HepG2 (cell line): ENCODE measurements at regions not wholly inside any gene's neighbourhood (a gene's known extent, or its start where the extent isn't known, plus 50 kb on each side); places are given as distances from the start of the nearest gene placed in this dataset.

ENCODE experiments used
- ATAC-seq: fragments of 200-7000 bp; cut with Tn5 transposase; 3 replicates; pipeline ENCODE4 v1.9.1; 2020; ENCODE audit warnings: mild to moderate bottlenecking, moderate library complexity
- BruUV-seq: library from RNA; stranded (reverse); fragments of 400-500 nt; replicated peaks from 2 replicates; lab custom pipeline; 2021; lab: Mats Ljungman, UMichigan
- CTCF ChIA-PET: fragments of 300-600 bp; formaldehyde crosslinking; extraction: SDS; loops from one replicate; lab custom pipeline; 2021; ENCODE audit warnings: low total read pairs, inconsistent platforms, low intra/inter-chr PET ratio; lab: Yijun Ruan, JAX
- POLR2A ChIA-PET: fragments of 350-600 bp; sonication (Branson Sonifier 250); formaldehyde crosslinking; loops from one replicate; lab custom pipeline; 2020; ENCODE audit warnings: antibody characterized with exemption, inconsistent platforms; lab: Yijun Ruan, JAX
- DNase-seq: peaks from one replicate; pipeline ENCODE4 v3.0.0-alpha.2; 2015; ENCODE audit warnings: low spot score
- FAIRE-seq: peaks from 3 replicates; lab custom pipeline; 2011; peaks lifted over from hg19 to GRCh38; lab: Jason Lieb, UNC
- H2AFZ ChIP-seq: one replicate; pipeline ENCODE4 v1.6.1; 2011; ENCODE audit warnings: low read length, inconsistent platforms
- H3K27ac ChIP-seq: fragments of 300-600 bp; 3 replicates; pipeline ENCODE4 v1.8.0; 2011; ENCODE audit warnings: mixed run types, mild to moderate bottlenecking, mixed read lengths, low read length, inconsistent platforms; ENCODE audit not compliant: insufficient read depth; ENCODE audit errors: extremely low read length
- H3K27me3 ChIP-seq, 2 experiments: fragments of 200-600 bp in 1 of 2; 2 replicates in 1 of 2; 3 replicates in 1 of 2; pipeline versions ENCODE4 v1.6.0 to v1.8.0; 2011; ENCODE audit warnings: low read length in 2 of 2, mild to moderate bottlenecking in 2 of 2, moderate library complexity in 2 of 2, inconsistent platforms in 1 of 2; ENCODE audit not compliant: insufficient read depth in 2 of 2, control insufficient read depth in 1 of 2
- H3K36me3 ChIP-seq, 2 experiments: fragments of 200-600 bp in 1 of 2; replicated peaks in 1 of 2; 2 replicates in 1 of 2; 3 replicates in 1 of 2; pipeline versions ENCODE4 v1.5.1 to v1.8.0; 2011; ENCODE audit warnings: low read length in 2 of 2, inconsistent platforms in 1 of 2; ENCODE audit not compliant: insufficient read depth in 2 of 2, control insufficient read depth in 1 of 2
- H3K4me1 ChIP-seq: 2 replicates; pipeline ENCODE4 v1.5.1; 2012; ENCODE audit warnings: low read length, inconsistent platforms; ENCODE audit not compliant: insufficient read depth
- H3K4me2 ChIP-seq: 2 replicates; pipeline ENCODE4 v1.6.0; 2011; ENCODE audit warnings: low read depth, low read length, inconsistent platforms
- H3K4me3 ChIP-seq, 3 experiments: fragments of 200-600 bp in 1 of 3; sonication (generic), shearing (Covaris generic) in 1 of 3; replicated peaks in 1 of 3; 2 replicates each; pipeline ENCODE4 v1.5.1; 2011 to 2016; ENCODE audit warnings: low read length in 3 of 3, inconsistent platforms in 2 of 3, low read depth in 2 of 3, mild to moderate bottlenecking in 2 of 3, control low read depth in 1 of 3, mixed read lengths in 1 of 3; ENCODE audit not compliant: insufficient read depth in 1 of 3
- H3K79me2 ChIP-seq: one replicate; pipeline ENCODE4 v1.6.1; 2011; ENCODE audit warnings: low read length, inconsistent platforms; ENCODE audit not compliant: insufficient read depth
- H3K9ac ChIP-seq: 2 replicates; pipeline ENCODE4 v1.6.0; 2011; ENCODE audit warnings: mild to moderate bottlenecking, low read depth, low read length, inconsistent platforms; ENCODE audit not compliant: insufficient read depth
- H3K9me3 ChIP-seq: 2 replicates; pipeline ENCODE4 v1.5.1; 2012; ENCODE audit warnings: mild to moderate bottlenecking, low read length
- H4K20me1 ChIP-seq: 2 replicates; pipeline ENCODE4 v1.6.0; 2011; ENCODE audit warnings: inconsistent platforms, mild to moderate bottlenecking, low read length, moderate library complexity; ENCODE audit not compliant: insufficient read depth
- TBX2 ChIP-seq: sonication (generic); formaldehyde crosslinking; IDR thresholded peaks from 2 replicates; pipeline ENCODE4 v1.5.0; 2020; ENCODE audit warnings: missing genetic modification reagents, mild to moderate bottlenecking, borderline replicate concordance
- TCF12 ChIP-seq, 2 experiments: fragments of 450-650 bp in 1 of 2; sonication (generic) in 1 of 2; formaldehyde crosslinking in 1 of 2; IDR thresholded peaks; 2 replicates each; pipeline versions ENCODE4 v1.6.1 to v1.8.0; 2017 to 2022; ENCODE audit warnings: antibody characterized with exemption in 1 of 2, mild to moderate bottlenecking in 1 of 2, missing genetic modification reagents in 1 of 2, moderate library complexity in 1 of 2
- ZNF253 ChIP-seq: sonication (generic); formaldehyde crosslinking; IDR thresholded peaks from 2 replicates; pipeline ENCODE4 v1.8.0; 2022; ENCODE audit warnings: mild to moderate bottlenecking, missing genetic modification reagents, borderline replicate concordance
- WGBS: methylation state at CpG from one replicate; pipeline ENCODE4 v1.1.6; 2017; ENCODE audit warnings: low lambda C conversion rate; 5-methylcytosine and 5-hydroxymethylcytosine counted together
- in situ Hi-C: cut with HindIII; loops from 2 replicates; pipeline ENCODE4 v1.10.0; 2017; ENCODE audit warnings: low pct_unique_long_range_greater_than_20kb; ENCODE audit not compliant: extremely low pct_ligation_motif_present
- intact Hi-C: fragments of 100-400 bp; cut with micrococcal nuclease; formaldehyde crosslinking; loops from one replicate; pipeline ENCODE4 v1.10.0; 2022; ENCODE audit not compliant: unreplicated experiment
- TF ChIP-seq, protein P1 (sequence below): sonication (generic); formaldehyde crosslinking; IDR thresholded peaks from 2 replicates; pipeline ENCODE4 v1.5.1; 2020; ENCODE audit warnings: missing genetic modification reagents, mild to moderate bottlenecking, borderline replicate concordance
- TF ChIP-seq, protein P2 (sequence below): sonication (generic); formaldehyde crosslinking; IDR thresholded peaks from 2 replicates; pipeline ENCODE4 v1.4.0; 2020; ENCODE audit warnings: missing genetic modification reagents
- TF ChIP-seq, protein P3 (sequence below): sonication (generic); formaldehyde crosslinking; IDR thresholded peaks from 2 replicates; pipeline ENCODE4 v1.5.0; 2020; ENCODE audit warnings: missing genetic modification reagents

DNA sequence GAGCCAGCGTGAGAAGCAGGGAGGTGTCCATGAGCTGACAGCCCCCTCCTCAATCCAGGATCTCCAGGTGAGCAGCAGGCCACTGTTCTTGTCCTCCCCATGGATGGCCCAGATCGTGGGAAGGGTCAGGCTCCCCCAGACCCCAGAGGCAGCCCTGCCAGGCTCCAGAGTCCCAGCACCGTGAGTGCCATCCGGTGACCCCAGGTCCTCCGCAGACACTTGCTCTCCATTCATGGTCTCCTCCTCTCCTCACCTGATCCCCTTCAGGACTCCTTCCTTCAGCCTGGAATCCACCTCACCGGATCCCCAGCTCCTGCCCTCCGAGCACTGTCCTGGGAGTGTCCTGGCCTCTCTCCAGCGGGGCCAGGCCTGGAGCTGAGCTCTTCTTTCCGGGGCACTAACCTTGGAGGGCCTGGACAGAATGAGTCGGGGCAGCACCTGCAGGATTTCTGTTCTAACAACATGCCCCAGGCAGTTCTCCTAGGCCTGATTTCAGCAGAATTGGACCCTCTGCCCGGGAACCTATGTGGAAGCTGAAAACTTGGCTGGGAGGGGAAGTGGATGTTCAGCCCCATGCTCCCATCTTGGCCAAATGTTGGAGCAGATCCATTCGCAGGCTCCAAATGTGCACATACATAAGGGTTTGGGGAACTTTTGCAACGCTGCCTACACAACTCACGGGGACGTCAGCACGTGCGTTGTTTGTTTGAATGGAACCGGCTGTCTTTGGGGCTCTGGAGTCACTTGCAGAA lies 341.6 kb upstream of the SFSWAP start:
- TF ChIP-seq TCF12 (IDR thresholded peaks at IDR 0.05), result no peak
- no peak for TF ChIP-seq TCF12 (CRISPR knock-in tag; IDR thresholded peaks at IDR 0.05)
- TF ChIP-seq ZNF253, result no peak
- TF ChIP-seq, protein P1, sequence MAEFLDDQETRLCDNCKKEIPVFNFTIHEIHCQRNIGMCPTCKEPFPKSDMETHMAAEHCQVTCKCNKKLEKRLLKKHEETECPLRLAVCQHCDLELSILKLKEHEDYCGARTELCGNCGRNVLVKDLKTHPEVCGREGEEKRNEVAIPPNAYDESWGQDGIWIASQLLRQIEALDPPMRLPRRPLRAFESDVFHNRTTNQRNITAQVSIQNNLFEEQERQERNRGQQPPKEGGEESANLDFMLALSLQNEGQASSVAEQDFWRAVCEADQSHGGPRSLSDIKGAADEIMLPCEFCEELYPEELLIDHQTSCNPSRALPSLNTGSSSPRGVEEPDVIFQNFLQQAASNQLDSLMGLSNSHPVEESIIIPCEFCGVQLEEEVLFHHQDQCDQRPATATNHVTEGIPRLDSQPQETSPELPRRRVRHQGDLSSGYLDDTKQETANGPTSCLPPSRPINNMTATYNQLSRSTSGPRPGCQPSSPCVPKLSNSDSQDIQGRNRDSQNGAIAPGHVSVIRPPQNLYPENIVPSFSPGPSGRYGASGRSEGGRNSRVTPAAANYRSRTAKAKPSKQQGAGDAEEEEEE, result no peak
- no peak for TF ChIP-seq TBX2 (CRISPR knock-in tag)
- TF ChIP-seq, protein P2, sequence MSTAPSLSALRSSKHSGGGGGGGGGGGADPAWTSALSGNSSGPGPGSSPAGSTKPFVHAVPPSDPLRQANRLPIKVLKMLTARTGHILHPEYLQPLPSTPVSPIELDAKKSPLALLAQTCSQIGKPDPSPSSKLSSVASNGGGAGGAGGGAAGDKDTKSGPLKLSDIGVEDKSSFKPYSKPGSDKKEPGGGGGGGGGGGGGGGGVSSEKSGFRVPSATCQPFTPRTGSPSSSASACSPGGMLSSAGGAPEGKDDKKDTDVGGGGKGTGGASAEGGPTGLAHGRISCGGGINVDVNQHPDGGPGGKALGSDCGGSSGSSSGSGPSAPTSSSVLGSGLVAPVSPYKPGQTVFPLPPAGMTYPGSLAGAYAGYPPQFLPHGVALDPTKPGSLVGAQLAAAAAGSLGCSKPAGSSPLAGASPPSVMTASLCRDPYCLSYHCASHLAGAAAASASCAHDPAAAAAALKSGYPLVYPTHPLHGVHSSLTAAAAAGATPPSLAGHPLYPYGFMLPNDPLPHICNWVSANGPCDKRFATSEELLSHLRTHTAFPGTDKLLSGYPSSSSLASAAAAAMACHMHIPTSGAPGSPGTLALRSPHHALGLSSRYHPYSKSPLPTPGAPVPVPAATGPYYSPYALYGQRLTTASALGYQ (CRISPR knock-in tag), result no peak
- TF ChIP-seq, protein P3, sequence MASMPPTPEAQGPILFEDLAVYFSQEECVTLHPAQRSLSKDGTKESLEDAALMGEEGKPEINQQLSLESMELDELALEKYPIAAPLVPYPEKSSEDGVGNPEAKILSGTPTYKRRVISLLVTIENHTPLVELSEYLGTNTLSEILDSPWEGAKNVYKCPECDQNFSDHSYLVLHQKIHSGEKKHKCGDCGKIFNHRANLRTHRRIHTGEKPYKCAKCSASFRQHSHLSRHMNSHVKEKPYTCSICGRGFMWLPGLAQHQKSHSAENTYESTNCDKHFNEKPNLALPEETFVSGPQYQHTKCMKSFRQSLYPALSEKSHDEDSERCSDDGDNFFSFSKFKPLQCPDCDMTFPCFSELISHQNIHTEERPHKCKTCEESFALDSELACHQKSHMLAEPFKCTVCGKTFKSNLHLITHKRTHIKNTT (CRISPR knock-in tag), result no peak
- Histone ChIP-seq H3K9ac (no peak overlapping the region), H3K27me3 (peaks cover 2 to 15% of the 10 kb centered on the region in 2 experiments; a peak in 4 of 5 replicates), H3K79me2 (no peaks in the 10 kb centered on the region), H3K9me3 (no peaks in the 10 kb centered on the region), H4K20me1 (no peaks in the 10 kb centered on the region), H3K4me2 (no peak overlapping the region), H3K4me3 (no peak overlapping the region), H3K4me1 (no peaks in the 10 kb centered on the region; the same call in 1 of the 2 replicates), H3K27ac (no peak overlapping the region), H2AFZ (no peak overlapping the region), H3K36me3 (no peaks in the 10 kb centered on the region)
- FAIRE-seq, result no peak
- in situ Hi-C loops, result no loop called here
- no peak for ATAC-seq
- POLR2A ChIA-PET, result no interaction called here
- no peak for DNase-seq
- BruUV-seq, result no TSS peak
- CTCF ChIA-PET, result no interaction called here
- intact Hi-C loops, result no loop called here
- 22% methylated on average over 8 of the region's 18 CpGs for WGBS
